CD4-positive, alpha-beta T cell treated with Interleukin-6 at 100 ng/mL for 8 hours (primary cell): ENCODE measurements at regions not wholly inside any gene's neighbourhood (a gene's known extent, or its start where the extent isn't known, plus 50 kb on each side); places are given as distances from the start of the nearest gene placed in this dataset.
"Not testable (repeated sequence)": the region's sequence is repeated elsewhere in the genome, so short reads cannot be mapped to it uniquely, and the experiment has no call there.

ENCODE experiments used
- DNase-seq: peaks from one replicate; pipeline ENCODE4 v3.0.0-alpha.2; 2020; ENCODE audit warnings: mixed read lengths, low spot score

DNA sequence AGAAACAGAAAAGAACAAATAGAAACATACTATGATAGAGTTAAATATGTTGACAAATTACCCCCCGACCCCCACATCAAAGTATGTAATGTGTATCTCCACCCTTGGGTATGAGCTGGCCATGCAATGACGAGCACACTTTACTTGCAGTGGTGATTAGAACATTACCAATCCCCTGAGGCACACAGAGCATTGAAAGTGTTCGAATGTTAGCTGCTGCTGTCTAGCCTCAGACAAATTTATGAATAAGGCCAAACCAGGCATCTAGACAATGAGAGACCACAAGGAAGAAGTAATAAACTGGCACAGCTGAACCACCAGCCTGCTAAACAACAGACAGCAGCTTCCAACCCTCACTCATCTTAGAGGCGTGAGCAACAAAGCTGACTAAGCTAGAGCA, 380.5 kb downstream of the DSEL start:
- DNase-seq: no peak

DNA sequence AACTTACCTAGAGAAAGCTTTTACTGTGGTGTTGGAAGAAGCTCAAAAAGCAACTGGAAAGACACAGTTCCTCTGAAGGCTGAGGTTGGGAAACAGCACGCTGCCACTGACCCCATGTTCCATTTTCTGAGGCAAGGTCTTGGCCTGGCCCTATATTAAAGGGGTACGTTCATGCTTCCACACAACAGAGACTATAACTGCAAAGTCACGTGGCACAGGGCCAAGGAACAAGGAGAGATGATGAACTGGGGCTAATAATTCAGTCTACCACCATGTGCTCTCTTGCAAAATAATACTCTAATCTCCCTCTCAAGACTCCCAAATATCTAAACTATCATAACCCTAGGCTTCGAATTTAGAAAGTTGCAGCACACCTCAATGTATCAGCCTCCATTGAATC, 381.6 kb downstream of the DSEL start:
- DNase-seq: no peak

DNA sequence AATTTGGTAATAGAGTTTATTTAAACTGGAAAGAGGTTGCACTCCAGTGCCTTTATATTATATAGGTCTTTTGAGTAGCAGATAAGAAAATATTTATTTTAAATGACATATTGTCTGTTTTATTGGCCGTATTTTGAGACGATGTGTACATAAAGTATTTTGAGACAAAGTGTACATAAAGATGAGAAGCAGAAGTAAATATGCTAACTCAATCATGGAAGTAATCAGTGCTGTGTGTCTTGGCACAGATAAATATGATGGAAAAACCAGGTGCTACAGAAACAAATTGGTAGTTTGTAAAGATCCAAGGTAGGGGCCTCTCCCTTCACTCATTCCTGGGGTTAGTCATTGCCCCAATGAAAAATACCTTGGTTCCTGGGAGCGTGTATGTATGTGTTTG, 382.9 kb downstream of the DSEL start:
- no peak for DNase-seq

DNA sequence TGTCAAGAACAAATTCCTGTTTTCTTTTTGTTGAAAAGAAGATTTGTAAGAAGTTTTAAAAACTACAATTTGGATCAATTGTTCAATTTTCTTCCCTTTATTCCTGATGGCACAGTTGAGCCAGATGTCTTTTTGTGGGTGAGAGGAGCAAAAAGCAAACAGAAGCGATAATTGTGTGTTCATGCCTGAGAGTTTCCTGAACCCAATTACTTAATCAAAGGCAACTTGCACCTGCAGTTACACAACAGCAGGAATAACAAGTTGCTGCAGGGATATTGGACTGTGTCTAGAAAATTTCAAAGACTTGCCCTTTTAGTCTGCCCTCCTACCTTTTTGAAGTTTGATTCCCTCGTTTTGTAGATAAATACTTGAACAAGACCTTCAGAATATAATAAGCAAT, 383.6 kb downstream of the DSEL start:
- no peak for DNase-seq

GRCh38 chr18:67131498-67131897, 385.0 kb downstream of the DSEL start:
- DNase-seq: no peak

- DNase-seq: not testable (repeated sequence)
Measured at GRCh38 chr18:67126751-67127150, 389.8 kb downstream of the DSEL start.

DNA sequence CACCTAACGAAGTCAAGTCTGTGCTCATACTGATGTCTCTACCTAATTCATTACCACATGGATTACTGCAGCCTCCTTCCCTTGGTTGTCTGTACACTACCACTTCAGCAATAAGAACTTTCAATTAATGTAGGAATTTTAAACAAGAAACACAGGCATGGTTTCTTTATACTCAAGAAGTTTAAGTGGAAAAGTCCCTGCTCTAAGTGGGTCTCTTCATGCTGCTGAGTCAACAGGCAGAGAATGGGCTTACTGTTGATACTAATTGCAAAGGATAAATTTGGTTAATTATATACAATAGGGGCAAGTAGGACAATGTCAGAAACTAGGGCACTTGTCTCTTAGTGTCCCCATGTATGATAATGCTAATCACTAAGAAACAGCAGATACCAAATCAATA, 392.6 kb downstream of the DSEL start:
- DNase-seq: no peak

DNA sequence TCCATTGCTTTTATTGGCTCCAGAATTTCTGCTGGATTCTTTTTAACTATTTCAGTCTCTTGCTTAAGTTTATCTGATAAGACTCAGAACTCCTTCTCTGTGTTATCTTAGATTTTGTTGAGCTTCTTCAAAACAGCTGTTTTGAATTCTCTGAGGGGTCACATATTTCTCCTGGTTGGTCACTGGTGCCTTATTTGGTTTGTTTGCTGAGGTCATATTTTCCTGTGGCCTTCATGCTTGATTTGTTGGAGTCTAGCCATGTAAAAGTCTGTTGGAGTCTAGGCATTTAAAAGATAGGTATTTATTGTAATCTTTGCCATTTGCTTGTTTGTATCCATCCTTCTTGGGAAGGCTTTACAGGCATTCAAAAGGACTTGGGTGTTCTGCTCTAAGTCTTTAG, 398.7 kb downstream of the DSEL start:
- DNase-seq: no peak

- DNase-seq: no peak
Measured at GRCh38 chr18:67109535-67109934, 407.0 kb downstream of the DSEL start.

DNA sequence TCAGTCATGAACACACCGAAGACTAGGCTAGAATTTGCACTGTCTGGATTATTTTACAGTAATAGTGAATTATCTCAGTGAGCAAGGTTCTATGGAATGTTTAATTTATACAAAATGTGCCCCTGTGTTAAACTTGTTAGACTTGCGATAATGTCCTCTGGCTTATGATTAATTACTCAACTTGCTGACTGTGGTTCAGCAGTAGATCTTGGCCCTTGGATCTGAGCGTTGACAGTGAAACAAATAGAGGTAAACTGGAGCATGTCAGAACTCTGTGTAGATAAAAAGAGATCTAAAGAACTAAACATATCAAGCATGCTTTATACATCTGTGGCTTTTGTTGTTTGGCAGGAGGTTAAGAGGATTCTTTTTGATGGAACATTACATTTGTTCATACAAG, 407.6 kb downstream of the DSEL start:
- DNase-seq: no peak

GRCh38 chr18:67104700-67105284, 411.7 kb downstream of the DSEL start:
- DNase-seq: peak; percentile 1

- no peak for DNase-seq
Measured at GRCh38 chr18:67094123-67094522, 422.4 kb downstream of the DSEL start.

- no peak for DNase-seq
Measured at GRCh38 chr18:67092141-67092540, 424.4 kb downstream of the DSEL start.

DNA sequence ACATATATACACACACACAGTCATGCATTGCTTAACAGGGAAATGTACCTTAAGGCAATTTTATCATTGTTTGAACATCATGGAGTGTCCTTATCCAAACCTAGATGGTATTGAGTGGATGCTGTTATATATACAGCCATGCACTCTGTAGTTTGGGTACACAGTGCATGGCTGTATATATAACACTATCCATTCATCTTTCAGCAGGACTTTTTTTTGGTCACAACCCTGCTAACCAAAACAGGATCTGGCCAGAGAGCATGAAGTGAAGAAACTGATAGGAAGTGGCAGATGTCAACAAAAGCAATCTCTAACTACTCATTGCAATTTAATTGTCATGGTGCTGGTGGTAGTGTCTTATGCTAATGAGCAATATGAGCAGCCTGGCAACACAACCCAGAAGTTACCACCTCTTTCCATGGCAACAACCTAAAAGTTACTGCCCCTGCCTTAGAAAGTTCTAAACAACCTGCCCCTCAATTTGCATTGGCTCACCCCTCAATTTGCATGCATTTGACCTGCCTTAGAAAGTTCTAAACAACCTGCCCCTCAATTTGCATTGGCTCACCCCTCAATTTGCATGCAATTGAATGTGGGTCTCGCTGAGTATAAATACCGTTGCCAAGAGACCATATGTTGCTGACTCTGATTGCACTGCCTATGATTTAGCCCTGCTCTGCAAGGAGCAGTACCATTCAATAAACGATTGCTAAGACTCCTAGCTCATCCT, 434.9 kb downstream of the DSEL start:
- DNase-seq: no peak

DNA sequence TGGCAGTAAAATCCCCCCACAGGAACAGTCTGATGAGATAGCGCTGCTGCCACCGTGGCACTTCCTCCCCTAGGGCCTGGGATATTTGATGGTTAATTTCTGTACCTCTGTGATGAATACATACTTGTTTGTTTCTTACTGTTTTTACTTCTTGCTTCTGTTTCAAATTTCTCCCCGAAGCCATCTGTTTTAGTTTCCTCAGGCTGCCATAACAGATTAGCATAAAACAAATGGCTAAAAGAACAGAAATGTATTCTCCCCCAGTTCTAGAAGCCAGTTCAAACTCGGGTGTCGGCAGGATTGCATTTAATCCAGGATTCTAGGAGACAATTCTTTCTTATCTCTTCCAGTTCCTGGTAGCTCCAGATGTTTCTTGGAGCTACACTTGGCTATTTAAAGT, 435.9 kb downstream of the DSEL start:
- DNase-seq: no peak

DNA sequence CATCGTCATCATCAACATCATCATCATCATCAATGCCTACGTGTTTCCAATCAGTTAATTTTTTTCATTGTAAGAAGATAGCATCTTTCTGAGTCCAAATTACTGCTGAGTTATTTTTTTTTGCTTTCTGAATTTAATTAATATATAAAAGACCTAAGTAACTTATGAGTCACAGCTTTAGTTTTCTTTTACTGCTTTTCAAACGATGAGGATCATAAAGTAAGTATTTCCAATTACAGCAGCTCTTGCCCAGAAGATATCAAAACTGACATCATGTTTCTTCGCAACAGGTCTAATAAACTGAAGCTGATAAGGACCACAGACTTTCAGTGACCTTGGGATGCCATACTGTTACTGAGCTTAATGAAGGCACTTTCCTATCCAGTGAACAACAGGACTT, 442.2 kb downstream of the DSEL start:
- no peak for DNase-seq

GRCh38 chr18:67072791-67073190, 443.7 kb downstream of the DSEL start:
- DNase-seq: no peak

GRCh38 chr18:67068608-67069007, 447.9 kb downstream of the DSEL start:
- no peak for DNase-seq

DNA sequence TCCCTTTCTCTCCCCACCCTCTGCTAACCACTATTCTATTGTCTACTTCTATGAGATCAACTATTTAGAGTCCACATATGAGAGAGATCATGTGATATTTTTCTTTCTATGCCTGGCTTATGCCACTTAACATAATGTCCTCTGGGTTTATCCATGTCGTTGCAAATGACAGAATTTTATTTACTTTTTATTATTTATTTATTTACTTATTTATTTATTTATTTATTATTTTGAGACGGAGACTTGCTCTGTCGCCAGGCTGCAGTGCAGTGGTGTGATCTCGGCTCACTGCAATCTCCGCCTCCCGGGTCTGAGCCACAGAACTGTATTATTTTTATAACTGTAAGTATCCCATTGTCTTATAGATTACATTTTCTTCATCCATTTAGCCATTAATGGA, 443.4 kb upstream of the CDH19 start:
- DNase-seq: no peak

GRCh38 chr18:67043276-67043675, 439.4 kb upstream of the CDH19 start:
- no peak for DNase-seq

GRCh38 chr18:67041334-67041733, 437.4 kb upstream of the CDH19 start:
- DNase-seq: no peak

DNA sequence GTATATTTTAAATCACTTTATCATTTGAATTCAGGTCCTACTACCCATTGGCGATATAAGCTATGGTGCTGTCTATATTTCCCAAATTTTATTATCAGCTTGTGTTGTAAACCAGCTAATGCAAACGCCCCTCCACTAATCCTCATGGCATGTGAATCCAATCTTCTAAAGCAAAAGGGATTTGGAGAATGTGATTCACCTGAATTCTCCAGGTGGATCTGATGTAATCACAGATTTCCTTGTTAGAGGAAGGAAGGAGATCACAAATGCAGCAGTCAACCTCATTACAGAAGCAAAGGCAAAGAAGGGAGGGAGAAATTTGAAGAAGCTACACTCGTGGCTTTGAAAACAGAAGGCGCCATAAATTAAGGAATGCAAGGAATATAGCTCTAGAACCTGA, 431.1 kb upstream of the CDH19 start:
- DNase-seq: no peak

GRCh38 chr18:67023059-67023458, 419.2 kb upstream of the CDH19 start:
- no peak for DNase-seq

GRCh38 chr18:67010919-67011318, 407.0 kb upstream of the CDH19 start:
- no peak for DNase-seq
